GM21423 (cell line): ENCODE measurements at regions not wholly inside any gene's neighbourhood (a gene's known extent, or its start where the extent isn't known, plus 50 kb on each side); places are given as distances from the start of the nearest gene placed in this dataset.
"Not testable (repeated sequence)": the region's sequence is repeated elsewhere in the genome, so short reads cannot be mapped to it uniquely, and the experiment has no call there.

ENCODE experiments used
- ATAC-seq: cut with Tn5 transposase; IDR thresholded peaks from one replicate; pipeline ENCODE4 v1.9.1; 2021; ENCODE audit warnings: mild to moderate bottlenecking, moderate library complexity; ENCODE audit not compliant: unreplicated experiment

DNA sequence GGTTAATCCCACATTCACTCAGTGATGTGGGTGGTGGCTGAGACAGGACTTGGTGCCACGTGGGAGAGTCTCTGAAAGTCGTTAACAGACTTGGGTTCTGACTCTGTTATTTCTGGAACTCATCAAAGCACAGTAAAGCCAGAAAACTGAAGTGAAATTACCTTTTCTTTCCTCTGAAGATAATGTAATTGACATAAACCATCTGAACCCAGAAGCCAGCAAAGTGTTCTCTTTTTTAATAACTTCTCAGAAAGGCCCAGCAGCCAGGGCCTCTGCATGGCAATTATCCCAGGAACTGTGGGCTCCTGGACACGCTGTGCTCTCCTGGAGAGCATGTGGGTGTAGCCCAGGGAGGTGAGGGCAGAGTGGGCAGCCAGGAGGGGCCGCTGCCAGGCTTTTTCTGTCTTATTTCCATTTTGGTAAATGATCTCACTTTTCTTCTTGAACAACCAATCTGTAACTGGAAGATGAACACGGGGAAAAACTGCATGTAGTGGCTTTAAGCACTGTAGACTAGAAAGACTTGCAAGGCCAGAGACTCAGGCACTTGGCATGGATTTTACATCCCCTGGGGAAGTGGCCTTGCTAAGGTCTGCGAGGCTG, 444.1 kb upstream of the TMEM132C start:
- no peak for ATAC-seq

DNA sequence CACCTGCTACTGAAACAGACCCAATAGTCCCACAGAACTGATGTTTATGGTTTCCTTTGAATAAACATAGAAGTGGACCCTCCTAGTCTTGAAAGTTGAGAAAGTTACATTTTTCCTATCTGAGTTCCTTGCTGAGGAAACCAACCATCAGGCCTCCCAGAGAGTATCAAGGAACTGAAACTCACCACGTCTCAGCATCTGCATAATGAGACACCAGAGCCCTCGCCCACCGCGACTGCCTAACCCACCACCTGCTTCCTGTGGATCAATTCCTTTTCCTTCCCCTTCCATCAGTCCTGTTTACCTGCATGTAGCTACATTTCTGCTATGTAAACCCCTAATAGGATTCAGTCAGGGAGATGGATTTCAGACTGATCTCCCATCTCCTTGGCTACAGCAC, 443.2 kb upstream of the TMEM132C start:
- no peak for ATAC-seq

- no peak for ATAC-seq
Measured at GRCh38 chr12:127829281-127830064, 437.5 kb upstream of the TMEM132C start.

DNA sequence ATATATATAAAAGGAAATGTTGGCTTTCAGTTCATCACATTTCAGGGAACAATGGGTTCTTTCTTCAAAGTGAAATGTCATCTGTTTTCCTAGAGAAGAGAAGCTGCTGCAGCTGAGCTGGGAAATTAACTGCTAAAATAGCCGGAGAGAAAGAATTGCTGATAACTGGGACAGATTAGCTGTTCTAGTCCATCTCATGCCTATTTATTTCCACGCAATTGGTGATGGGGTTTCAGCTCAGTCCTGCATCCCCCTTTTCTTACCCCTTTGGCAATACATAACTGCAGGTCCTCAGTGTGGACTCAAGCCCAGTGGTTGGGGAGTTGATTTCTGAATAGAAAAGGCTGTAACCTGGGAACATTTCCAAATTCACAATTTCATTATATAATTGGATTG, 436.9 kb upstream of the TMEM132C start:
- ATAC-seq = no peak

- no peak for ATAC-seq
Measured at GRCh38 chr12:127830730-127831129, 436.2 kb upstream of the TMEM132C start.

DNA sequence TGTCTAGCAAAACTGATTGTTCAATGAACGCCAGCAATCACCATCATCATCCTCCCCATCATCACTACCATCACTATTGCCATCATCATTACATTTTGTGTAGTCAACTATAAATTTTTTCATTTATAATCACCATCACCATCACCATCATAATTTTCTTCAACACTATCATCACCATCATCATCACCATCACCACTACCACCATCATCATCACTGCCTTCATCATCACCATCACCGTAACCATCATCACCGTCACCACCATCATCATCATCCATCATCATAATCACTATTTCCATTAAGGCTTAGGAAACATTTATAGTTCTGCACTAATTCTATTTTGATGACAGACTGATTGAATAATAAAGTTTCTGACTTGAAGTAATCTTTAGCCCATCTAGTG, 434.8 kb upstream of the TMEM132C start:
- ATAC-seq = no peak

DNA sequence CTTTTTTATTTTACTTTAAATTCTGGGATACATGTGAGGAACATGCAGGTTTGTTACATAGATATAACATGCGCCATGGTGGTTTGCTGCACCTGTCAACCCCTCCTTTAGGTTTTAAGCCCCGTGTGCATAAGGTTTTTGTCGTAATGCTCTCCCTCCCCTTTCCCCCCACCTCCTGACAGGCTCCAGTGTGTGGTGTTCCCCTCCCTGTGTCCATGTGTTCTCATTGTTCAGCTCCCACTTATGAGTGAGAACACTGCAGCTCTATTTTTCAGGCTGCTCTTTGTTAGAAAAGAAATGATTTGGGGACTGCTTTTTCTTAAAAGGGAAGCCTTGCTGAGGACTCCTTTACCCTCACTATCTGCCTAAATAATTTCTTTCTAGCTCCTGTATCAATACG, 430.2 kb upstream of the TMEM132C start:
- not testable (repeated sequence) for ATAC-seq

DNA sequence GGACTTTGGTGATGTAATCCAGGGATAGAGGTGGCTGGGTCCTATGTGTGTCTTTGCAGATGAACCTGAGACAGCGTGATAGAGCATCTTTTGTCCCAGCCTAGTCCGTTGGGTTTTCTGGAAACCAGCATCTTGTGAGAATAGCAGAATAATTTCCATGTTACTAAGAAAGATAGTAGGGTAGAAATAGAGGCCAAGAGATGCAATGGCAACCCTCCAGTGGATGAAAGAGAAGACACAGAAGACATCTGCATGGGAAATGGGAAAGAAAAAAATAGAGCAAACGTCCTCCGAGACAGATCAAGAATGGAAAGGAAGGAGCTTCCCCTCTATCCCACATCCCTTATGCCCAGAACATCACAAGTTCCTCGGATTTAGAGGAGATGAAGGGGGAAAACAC, 409.3 kb upstream of the TMEM132C start:
- ATAC-seq = no peak

GRCh38 chr12:127860536-127860935, 406.4 kb upstream of the TMEM132C start:
- ATAC-seq = no peak

DNA sequence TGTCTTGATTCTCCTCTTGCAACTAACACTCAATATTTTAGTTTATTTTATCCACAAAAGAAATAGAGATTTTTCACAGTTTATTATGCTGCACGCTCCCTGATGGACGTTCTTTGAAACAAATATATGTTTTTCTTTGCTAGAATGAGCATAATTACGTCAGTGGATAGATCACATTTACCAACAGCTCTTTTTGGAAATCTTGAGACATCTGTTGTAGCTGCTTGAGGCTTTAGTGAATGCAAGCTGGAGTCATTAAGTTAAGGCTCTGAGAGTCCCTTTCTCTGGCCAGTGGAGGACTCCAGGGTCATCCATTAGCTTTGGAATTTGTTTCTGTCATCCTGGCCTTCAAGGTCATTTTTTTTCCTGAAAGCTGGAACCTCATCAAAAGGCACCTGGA, 405.6 kb upstream of the TMEM132C start:
- no peak for ATAC-seq

GRCh38 chr12:127873306-127873705, 393.7 kb upstream of the TMEM132C start:
- no peak for ATAC-seq

GRCh38 chr12:127881371-127882140, 385.4 kb upstream of the TMEM132C start:
- ATAC-seq = no peak

DNA sequence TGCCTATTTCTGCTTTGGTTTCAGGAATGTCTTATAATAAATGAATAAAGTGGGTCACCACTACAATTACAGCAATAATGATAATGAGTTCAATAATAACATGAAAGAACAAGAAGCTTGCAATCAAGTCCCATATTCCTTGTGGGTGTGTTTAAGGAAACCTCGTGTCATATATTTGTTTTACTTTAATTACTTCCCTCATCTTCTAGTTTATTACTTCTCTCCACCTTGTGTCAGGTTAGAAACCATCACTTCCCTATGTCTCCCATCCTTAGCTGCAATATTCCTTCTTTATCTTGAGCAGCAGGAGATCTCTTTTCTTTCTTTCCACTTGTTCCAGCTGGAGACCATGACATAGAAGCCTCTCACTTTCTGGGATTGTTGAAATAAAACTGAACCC, 384.0 kb upstream of the TMEM132C start:
- ATAC-seq = no peak

DNA sequence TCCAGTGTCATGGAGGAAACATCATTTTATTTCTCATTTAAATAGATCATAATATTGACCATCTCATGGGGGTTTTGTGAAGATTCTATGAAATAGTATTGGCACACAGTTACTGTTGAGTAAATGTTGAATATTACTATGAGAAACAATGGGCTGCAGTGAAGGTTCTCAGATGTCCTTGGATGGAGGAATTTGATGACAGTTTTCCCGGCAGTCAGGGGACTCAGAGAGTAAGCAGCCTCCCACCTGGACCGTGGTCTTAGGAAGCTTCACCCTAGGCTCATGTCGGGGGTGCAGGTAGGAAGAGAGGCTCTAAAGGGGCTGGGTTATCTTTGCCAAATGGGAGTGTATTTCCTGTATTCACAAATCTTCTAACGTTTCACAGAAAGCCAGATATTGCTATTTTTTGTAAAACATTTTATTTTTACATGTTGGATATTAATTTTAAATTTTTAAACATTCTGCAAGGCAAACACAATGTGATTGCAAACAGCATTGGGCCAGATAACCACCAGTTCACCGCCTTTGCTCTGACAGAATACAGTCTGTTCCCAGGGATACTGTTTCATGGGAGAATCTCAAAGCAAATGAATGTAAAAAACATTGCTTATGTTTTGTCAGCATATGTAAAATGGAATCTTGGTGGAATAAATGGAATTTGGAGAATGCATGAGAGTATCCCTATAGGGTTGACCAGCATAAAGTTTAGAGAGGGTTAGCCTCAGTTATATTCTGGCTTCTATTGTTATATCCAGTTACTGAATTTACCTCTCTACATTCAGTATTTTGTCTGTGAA, 380.8 kb upstream of the TMEM132C start:
- no peak for ATAC-seq

DNA sequence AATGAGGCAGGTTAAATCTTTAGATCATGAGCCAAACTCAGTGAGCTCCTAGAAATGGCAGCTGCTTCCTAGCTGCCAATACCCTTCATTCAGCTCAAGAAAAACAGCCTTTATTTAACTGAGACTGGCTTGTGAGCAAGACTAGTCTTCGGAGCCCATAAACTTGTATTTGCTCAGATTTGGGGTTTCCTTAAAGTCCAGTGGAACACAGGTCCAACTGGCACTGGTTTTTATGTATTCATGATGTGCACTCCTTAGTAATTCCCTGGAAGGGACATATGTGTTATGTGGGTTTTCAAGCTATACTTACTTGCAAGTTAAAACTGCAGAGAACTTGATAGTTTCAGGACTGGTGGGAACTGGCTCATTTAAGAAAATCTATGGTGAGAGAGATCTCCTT, 380.1 kb upstream of the TMEM132C start:
- ATAC-seq = no peak

DNA sequence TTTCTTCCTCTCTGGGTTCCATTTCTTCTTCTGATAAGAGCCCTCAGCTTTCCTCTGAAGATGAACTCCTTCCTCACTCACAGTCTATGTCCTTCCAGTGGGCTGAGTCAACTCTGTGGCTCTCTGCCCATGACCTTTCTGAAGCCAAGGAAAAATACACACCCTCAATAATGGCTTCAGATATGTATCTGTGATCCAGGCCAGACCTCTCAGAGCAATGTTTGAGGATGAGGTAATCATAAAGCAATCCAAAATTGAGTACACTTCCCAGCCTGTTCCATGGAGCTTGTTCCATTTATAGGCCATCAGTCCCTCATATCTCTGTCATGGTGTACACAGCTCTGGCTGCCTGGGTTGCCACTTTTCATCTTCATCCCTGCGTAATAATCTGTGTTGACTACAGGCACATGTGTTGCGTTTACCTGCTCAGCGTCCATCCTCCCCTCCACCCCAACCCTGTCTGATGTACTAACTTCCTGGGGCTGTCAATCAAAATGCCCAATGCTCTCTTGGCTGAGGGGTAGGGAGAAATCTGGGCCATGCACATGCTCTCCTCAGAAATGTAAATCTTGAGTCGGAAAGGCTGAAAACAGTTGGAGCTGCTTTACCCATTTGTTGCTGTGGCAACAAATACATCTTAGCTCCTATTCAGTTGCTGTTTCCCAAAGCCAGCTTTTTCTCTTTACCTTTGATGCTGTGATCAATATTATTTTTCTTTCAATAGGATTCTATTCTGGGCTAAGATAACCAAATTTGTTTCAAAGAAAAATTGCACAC, 377.8 kb upstream of the TMEM132C start:
- no peak for ATAC-seq

DNA sequence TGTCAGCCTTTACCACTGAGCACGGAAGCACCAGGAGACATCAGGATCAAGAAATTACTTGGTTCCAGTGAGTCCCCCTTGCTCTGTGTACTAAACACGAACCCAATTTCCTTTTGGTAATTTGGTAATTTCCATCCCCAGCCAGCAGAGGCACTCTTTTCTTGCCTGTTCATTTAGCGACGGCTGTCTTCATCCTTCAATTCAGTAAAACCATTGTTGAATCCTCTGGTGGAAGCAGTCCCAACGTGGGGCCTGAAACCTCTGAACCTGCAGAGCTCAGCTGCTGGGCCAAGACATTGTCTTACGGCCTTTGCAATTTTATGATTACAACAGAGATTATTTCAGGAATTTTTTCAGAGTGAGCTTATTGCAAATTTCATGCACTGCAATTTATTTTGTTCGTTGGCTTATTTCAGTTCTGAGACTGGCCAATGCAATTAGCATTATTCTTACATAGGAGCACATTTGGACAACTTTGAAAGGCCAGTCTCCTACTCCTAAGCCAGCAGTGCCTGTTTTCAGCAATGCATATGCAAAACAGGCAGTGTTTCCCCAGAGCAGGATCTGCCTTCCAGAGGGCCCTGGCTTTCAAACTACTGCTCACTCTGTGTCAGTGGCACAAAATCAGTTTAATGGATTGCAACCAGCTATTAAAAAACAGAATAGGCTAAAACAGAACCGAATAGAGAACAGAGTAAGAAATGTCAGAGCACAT, 372.9 kb upstream of the TMEM132C start:
- no peak for ATAC-seq

- ATAC-seq = no peak
Measured at GRCh38 chr12:127896661-127897060, 370.3 kb upstream of the TMEM132C start.

GRCh38 chr12:127898616-127899015, 368.4 kb upstream of the TMEM132C start:
- no peak for ATAC-seq

GRCh38 chr12:127899971-127900370, 367.0 kb upstream of the TMEM132C start:
- no peak for ATAC-seq
